ENCODE measurements at regions not wholly inside any gene's neighbourhood (a gene's known extent, or its start where the extent isn't known, plus 50 kb on each side); places are given as distances from the start of the nearest gene placed in this dataset.

DNA sequence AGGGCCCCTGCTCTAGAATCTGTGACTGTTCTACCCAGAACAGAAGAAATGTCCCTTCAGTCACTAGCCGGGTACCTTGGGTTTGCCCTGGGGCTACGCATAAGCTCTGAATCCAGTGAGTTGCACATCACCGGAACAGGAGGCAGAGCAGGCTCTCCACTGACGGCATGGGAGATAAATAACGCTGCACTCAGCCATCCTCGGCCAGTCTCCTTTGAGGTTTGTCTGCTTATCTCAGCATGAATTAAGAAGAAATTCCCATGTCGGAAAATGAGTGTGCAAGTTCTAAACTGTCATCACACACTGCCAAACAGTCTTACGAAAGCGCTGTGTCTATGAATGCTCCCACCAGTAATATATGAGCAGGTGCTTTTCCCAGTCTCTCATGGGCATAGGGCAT is 90.8 kb downstream of the FAM50B start:
- dilution Hi-C loops (cut with MboI; ENCODE audit: extremely low pct_ligation_motif_present, low sequenced_read_pairs) = no loop called here
- H3K9ac ChIP-seq (ENCODE audit: control insufficient read depth, extremely low read depth, insufficient read depth, low read length) = no peak overlapping the region
- no peaks in the 10 kb centered on the region for H4K20me1 ChIP-seq (ENCODE audit: control insufficient read depth, extremely low read depth, insufficient read depth, low read length)
- no peaks in the 10 kb centered on the region for H3K27me3 ChIP-seq (ENCODE audit: control insufficient read depth, extremely low read depth, insufficient read depth, low read length)
- H3K4me3 ChIP-seq (ENCODE audit: control insufficient read depth in 2 of 3, extremely low read depth in 1 of 3, insufficient read depth in 2 of 3, low read depth in 1 of 3, low read length in 3 of 3) = no peak overlapping the region
- no peaks in the 10 kb centered on the region for H3K79me2 ChIP-seq (ENCODE audit: control insufficient read depth, insufficient read depth, low read length)
- H3K9me3 ChIP-seq (ENCODE audit: control insufficient read depth, low read depth, low read length) = no peaks in the 10 kb centered on the region
- TF ChIP-seq EZH2 (IDR thresholded peaks at IDR 0.05; ENCODE audit: low read length) = no peak
- no peak for TF ChIP-seq CTCF (optimal IDR thresholded peaks at IDR 0.05 in 1 of 3, IDR thresholded peaks at IDR 0.05 in 1 of 3, conservative IDR thresholded peaks at IDR 0.05 in 1 of 3; ENCODE audit: extremely low read depth in 1 of 3, insufficient read depth in 2 of 3, low read length in 3 of 3)
- no peaks in the 10 kb centered on the region for H3K36me3 ChIP-seq (ENCODE audit: control insufficient read depth in 2 of 2, extremely low read depth in 1 of 2, insufficient read depth in 2 of 2, low read length in 2 of 2)
- no peak overlapping the region for H3K27ac ChIP-seq (ENCODE audit: control insufficient read depth, insufficient read depth, low read length)
- DNase-seq (ENCODE audit: low read depth, low spot score) (no peak), FAIRE-seq (no peak)
- no peak overlapping the region for H3K4me2 ChIP-seq (ENCODE audit: control insufficient read depth, extremely low read depth, insufficient read depth, low read depth, low read length)
- peaks cover under 1% of the 10 kb centered on the region for H3K4me1 ChIP-seq (ENCODE audit: control insufficient read depth, extremely low read depth, insufficient read depth, low read length)
- H2AFZ ChIP-seq (ENCODE audit: control insufficient read depth, low read length) = no peak overlapping the region
- no peaks in the 10 kb centered on the region for H3K9me1 ChIP-seq (ENCODE audit: control insufficient read depth, extremely low read depth, insufficient read depth, low read length)

DNA sequence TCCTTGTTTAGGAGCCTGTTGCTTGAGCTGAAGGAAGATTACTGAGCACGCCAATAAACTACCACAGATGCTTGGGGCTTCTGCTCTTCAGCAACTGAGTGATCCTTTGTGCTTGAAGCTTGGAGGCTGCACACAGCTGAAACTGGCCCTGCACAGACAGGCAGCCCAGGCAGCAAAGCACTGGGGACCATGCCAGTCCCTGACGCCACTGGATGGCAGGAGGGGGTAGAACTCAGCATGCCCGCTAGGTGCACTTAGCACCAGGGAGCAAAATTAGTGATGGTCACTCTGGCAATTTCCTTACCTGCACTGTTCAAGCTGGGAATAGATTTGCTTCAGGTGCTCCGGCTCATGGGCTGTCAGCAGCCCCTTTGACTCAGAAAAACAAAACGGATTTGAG is 91.5 kb downstream of the FAM50B start:
- Histone ChIP-seq H4K20me1 (ENCODE audit: control insufficient read depth, extremely low read depth, insufficient read depth, low read length) (no peaks in the 10 kb centered on the region), H3K36me3 (ENCODE audit: control insufficient read depth in 2 of 2, extremely low read depth in 1 of 2, insufficient read depth in 2 of 2, low read length in 2 of 2) (no peaks in the 10 kb centered on the region), H3K4me3 (ENCODE audit: control insufficient read depth in 2 of 3, extremely low read depth in 1 of 3, insufficient read depth in 2 of 3, low read depth in 1 of 3, low read length in 3 of 3) (no peak overlapping the region), H3K79me2 (ENCODE audit: control insufficient read depth, insufficient read depth, low read length) (no peaks in the 10 kb centered on the region), H3K4me1 (ENCODE audit: control insufficient read depth, extremely low read depth, insufficient read depth, low read length) (peaks cover 7% of the 10 kb centered on the region), H3K9me1 (ENCODE audit: control insufficient read depth, extremely low read depth, insufficient read depth, low read length) (no peaks in the 10 kb centered on the region), H2AFZ (ENCODE audit: control insufficient read depth, low read length) (no peak overlapping the region), H3K27me3 (ENCODE audit: control insufficient read depth, extremely low read depth, insufficient read depth, low read length) (no peaks in the 10 kb centered on the region), H3K27ac (ENCODE audit: control insufficient read depth, insufficient read depth, low read length) (no peak overlapping the region), H3K9me3 (ENCODE audit: control insufficient read depth, low read depth, low read length) (no peaks in the 10 kb centered on the region), H3K4me2 (ENCODE audit: control insufficient read depth, extremely low read depth, insufficient read depth, low read depth, low read length) (no peak overlapping the region), H3K9ac (ENCODE audit: control insufficient read depth, extremely low read depth, insufficient read depth, low read length) (no peak overlapping the region)
- no peak for TF ChIP-seq CTCF (optimal IDR thresholded peaks at IDR 0.05 in 1 of 3, IDR thresholded peaks at IDR 0.05 in 1 of 3, conservative IDR thresholded peaks at IDR 0.05 in 1 of 3; ENCODE audit: extremely low read depth in 1 of 3, insufficient read depth in 2 of 3, low read length in 3 of 3)
- no peak for TF ChIP-seq EZH2 (IDR thresholded peaks at IDR 0.05; ENCODE audit: low read length)
- no peak for FAIRE-seq
- no peak for DNase-seq (ENCODE audit: low read depth, low spot score)
- dilution Hi-C loops (cut with MboI; ENCODE audit: extremely low pct_ligation_motif_present, low sequenced_read_pairs) = no loop called here
